Glutamatergic neuron (in vitro differentiated cells): ENCODE measurements at regions not wholly inside any gene's neighbourhood (a gene's known extent, or its start where the extent isn't known, plus 50 kb on each side); places are given as distances from the start of the nearest gene placed in this dataset.

Source experiments
- DNase-seq: peaks from one replicate; pipeline ENCODE4 v3.0.0; 2022
- H3K27ac Mint-ChIP-seq: one replicate; pipeline ENCODE4 v1.8.0; 2020; ENCODE audit warnings: mild to moderate bottlenecking, mixed read lengths, inconsistent platforms; ENCODE audit not compliant: unreplicated experiment
- H3K27me3 Mint-ChIP-seq: one replicate; pipeline ENCODE4 v1.8.0; 2020; ENCODE audit warnings: mild to moderate bottlenecking, moderate library complexity, mixed read lengths, inconsistent platforms; ENCODE audit not compliant: unreplicated experiment
- H3K36me3 Mint-ChIP-seq: one replicate; pipeline ENCODE4 v1.8.0; 2020; ENCODE audit warnings: mild to moderate bottlenecking, mixed read lengths, inconsistent platforms; ENCODE audit not compliant: unreplicated experiment
- H3K4me1 Mint-ChIP-seq: one replicate; pipeline ENCODE4 v1.8.0; 2020; ENCODE audit warnings: mild to moderate bottlenecking, low read depth, mixed read lengths, inconsistent platforms; ENCODE audit not compliant: unreplicated experiment
- H3K4me3 Mint-ChIP-seq: one replicate; pipeline ENCODE4 v1.8.0; 2020; ENCODE audit warnings: mild to moderate bottlenecking, mixed read lengths, inconsistent platforms; ENCODE audit not compliant: unreplicated experiment
- H3K9me3 Mint-ChIP-seq: one replicate; pipeline ENCODE4 v1.8.0; 2020; ENCODE audit warnings: mild to moderate bottlenecking, moderate library complexity, mixed read lengths, inconsistent platforms; ENCODE audit not compliant: unreplicated experiment
- TF ChIP-seq, protein P1 (sequence below): fragments of 200-600 bp; sonication (generic); IDR thresholded peaks from one replicate; pipeline ENCODE4 v1.5.0; 2021; ENCODE audit not compliant: partially characterized antibody, unreplicated experiment

- TF ChIP-seq, protein P1, sequence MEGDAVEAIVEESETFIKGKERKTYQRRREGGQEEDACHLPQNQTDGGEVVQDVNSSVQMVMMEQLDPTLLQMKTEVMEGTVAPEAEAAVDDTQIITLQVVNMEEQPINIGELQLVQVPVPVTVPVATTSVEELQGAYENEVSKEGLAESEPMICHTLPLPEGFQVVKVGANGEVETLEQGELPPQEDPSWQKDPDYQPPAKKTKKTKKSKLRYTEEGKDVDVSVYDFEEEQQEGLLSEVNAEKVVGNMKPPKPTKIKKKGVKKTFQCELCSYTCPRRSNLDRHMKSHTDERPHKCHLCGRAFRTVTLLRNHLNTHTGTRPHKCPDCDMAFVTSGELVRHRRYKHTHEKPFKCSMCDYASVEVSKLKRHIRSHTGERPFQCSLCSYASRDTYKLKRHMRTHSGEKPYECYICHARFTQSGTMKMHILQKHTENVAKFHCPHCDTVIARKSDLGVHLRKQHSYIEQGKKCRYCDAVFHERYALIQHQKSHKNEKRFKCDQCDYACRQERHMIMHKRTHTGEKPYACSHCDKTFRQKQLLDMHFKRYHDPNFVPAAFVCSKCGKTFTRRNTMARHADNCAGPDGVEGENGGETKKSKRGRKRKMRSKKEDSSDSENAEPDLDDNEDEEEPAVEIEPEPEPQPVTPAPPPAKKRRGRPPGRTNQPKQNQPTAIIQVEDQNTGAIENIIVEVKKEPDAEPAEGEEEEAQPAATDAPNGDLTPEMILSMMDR, result no peak
- Mint-ChIP-seq H3K9me3 (no peaks in the 10 kb centered on the region), H3K4me1 (peaks cover 6% of the 10 kb centered on the region), H3K36me3 (no peaks in the 10 kb centered on the region), H3K27me3 (peaks cover 2% of the 10 kb centered on the region), H3K27ac (no peak overlapping the region), H3K4me3 (no peak overlapping the region)
- no peak for DNase-seq
Measured at GRCh38 chr7:22055226-22055625, 109.5 kb upstream of the CDCA7L start.

GRCh38 chr7:22052674-22053365 lies 107.1 kb upstream of the CDCA7L start:
- H3K27me3 Mint-ChIP-seq, result no peaks in the 10 kb centered on the region
- no peaks in the 10 kb centered on the region for H3K36me3 Mint-ChIP-seq
- DNase-seq, result no peak
- no peaks in the 10 kb centered on the region for H3K9me3 Mint-ChIP-seq
- H3K4me3 Mint-ChIP-seq, result no peak overlapping the region
- H3K27ac Mint-ChIP-seq, result no peak overlapping the region
- TF ChIP-seq, protein P1, result no peak
- peaks cover 6% of the 10 kb centered on the region for H3K4me1 Mint-ChIP-seq

- Mint-ChIP-seq H3K4me3 (no peak overlapping the region), H3K27ac (peak overlapping the region; percentile 2), H3K27me3 (no peaks in the 10 kb centered on the region), H3K4me1 (peaks cover 6% of the 10 kb centered on the region), H3K9me3 (no peaks in the 10 kb centered on the region), H3K36me3 (no peaks in the 10 kb centered on the region)
- TF ChIP-seq, protein P1, result no peak
- DNase-seq, result no peak
Measured at GRCh38 chr7:22051886-22052673, 106.4 kb upstream of the CDCA7L start.

DNA sequence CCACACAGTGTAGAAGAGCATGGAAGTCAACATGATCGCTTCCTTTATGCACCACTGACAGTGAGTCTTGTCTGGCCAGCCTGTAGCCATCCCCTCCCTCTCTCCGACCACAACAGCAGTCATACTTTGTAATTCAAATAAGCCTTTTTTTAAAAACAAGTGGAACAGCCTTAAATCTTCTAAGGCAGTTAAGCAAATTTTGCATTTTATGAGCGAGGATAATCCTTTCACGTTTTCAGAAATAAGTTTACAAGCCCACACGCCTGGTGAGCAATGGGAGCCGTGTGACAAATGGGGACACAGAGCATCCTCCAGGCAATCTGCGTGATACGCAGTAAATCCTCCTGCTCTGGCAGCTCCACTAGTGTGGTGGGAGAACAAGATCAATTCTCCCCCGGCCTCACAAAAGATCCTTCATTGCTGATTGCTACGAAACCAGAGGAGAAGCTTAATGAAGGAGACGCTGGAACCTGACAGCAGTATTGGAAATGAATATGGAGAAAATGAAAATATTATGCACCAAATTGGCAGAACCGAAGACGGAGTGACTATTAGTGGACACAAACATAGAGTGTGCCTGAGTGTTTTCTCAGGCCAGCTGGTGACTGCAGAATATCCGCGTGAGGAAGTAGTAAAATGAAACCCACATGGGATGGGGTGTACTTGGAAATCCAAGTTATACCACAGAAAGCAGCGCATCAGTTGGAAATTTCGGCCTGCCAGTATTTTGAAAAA lies 104.2 kb upstream of the CDCA7L start:
- Mint-ChIP-seq H3K9me3 (no peaks in the 10 kb centered on the region), H3K4me1 (no peaks in the 10 kb centered on the region), H3K4me3 (no peak overlapping the region), H3K27ac (no peak overlapping the region), H3K36me3 (no peaks in the 10 kb centered on the region), H3K27me3 (no peaks in the 10 kb centered on the region)
- TF ChIP-seq, protein P1, result no peak
- no peak for DNase-seq
